HEK293 (cell line): ENCODE measurements at regions not wholly inside any gene's neighbourhood (a gene's known extent, or its start where the extent isn't known, plus 50 kb on each side); places are given as distances from the start of the nearest gene placed in this dataset.
"Not testable (repeated sequence)": the region's sequence is repeated elsewhere in the genome, so short reads cannot be mapped to it uniquely, and the experiment has no call there.

ENCODE experiments used
- CTCF ChIA-PET: fragments of 350-600 bp; formaldehyde crosslinking; extraction: SDS; loops from one replicate; lab custom pipeline; 2021; ENCODE audit warnings: antibody characterized with exemption; lab: Yijun Ruan, JAX
- POLR2A ChIA-PET: fragments of 300-600 bp; formaldehyde crosslinking; extraction: SDS; loops from one replicate; lab custom pipeline; 2020; ENCODE audit warnings: antibody characterized with exemption, inconsistent platforms; lab: Yijun Ruan, JAX
- H3K27ac ChIP-seq: fragments of 200-500 bp; sonication (Bioruptor generic); 2 replicates; pipeline ENCODE4 v1.5.1; 2014; ENCODE audit warnings: low read depth, low read length, control low read depth, inconsistent platforms; ENCODE audit errors: extremely low read depth
- H3K36me3 ChIP-seq, 2 experiments: fragments of 200-500 bp in 1 of 2; sonication (Bioruptor generic) in 1 of 2; 1 replicate in 1 of 2; 2 replicates in 1 of 2; pipeline ENCODE4 v1.5.1; 2014 to 2017; ENCODE audit warnings: inconsistent platforms in 2 of 2, low read length in 2 of 2; ENCODE audit not compliant: control insufficient read depth in 2 of 2, insufficient read depth in 1 of 2
- H3K4me1 ChIP-seq: fragments of 200-500 bp; sonication (Bioruptor generic); 2 replicates; pipeline ENCODE4 v1.5.1; 2014; ENCODE audit warnings: mild to moderate bottlenecking, low read length, inconsistent platforms; ENCODE audit not compliant: control insufficient read depth, insufficient read depth
- H3K4me3 ChIP-seq: 2 replicates; pipeline ENCODE4 v1.5.1; 2011; ENCODE audit warnings: low read depth, mild to moderate bottlenecking, control low read depth, low read length, moderate library complexity
- H3K9me3 ChIP-seq: fragments of 200-500 bp; sonication (Bioruptor generic); 2 replicates; pipeline ENCODE4 v1.5.1; 2014; ENCODE audit warnings: low read depth, low read length, inconsistent platforms; ENCODE audit not compliant: control insufficient read depth, insufficient read depth
- ATF2 ChIP-seq: fragments of 450-650 bp; formaldehyde crosslinking; IDR thresholded peaks from 2 replicates; pipeline ENCODE4 v1.5.1; 2016; ENCODE audit warnings: missing biosample characterization, missing genetic modification characterization, low read depth
- ZBTB26 ChIP-seq: fragments of 450-650 bp; formaldehyde crosslinking; optimal IDR thresholded peaks from 2 replicates; pipeline ENCODE3; 2016; ENCODE audit warnings: missing biosample characterization, mild to moderate bottlenecking, missing genetic modification characterization
- ZNF366 ChIP-seq: fragments of 450-650 bp; formaldehyde crosslinking; conservative IDR thresholded peaks from 2 replicates; pipeline ENCODE4 v1.5.1; 2016; ENCODE audit warnings: missing biosample characterization, missing genetic modification characterization

GRCh38 chr7:65144119-65144518 is 137.6 kb upstream of the ERV3-1 start:
- H3K9me3 ChIP-seq, CTCF ChIA-PET, H3K36me3 ChIP-seq, H3K4me1 ChIP-seq: not testable (repeated sequence)
- TF ChIP-seq ATF2 (peak; percentile 65), ZNF366 (tag by site-specific recombination) (peak; percentile 65)
- TF ChIP-seq, all 188 proteins: peak for 2; not testable (repeated sequence) for 186
- H3K27ac ChIP-seq, POLR2A ChIA-PET, H3K4me3 ChIP-seq: not testable (repeated sequence)

GRCh38 chr7:65141894-65142293 is 135.4 kb upstream of the ERV3-1 start:
- CTCF ChIA-PET, H3K27ac ChIP-seq: not testable (repeated sequence)

GRCh38 chr7:65141405-65141778 is 134.9 kb upstream of the ERV3-1 start:
- H3K27ac ChIP-seq, CTCF ChIA-PET, H3K36me3 ChIP-seq, H3K9me3 ChIP-seq, H3K4me1 ChIP-seq, POLR2A ChIA-PET: not testable (repeated sequence)
- H3K4me3 ChIP-seq, result peak overlapping the region; percentile 39

More at GRCh38 chr7:65141894-65142293, 135.4 kb upstream of the ERV3-1 start:
- POLR2A ChIA-PET, H3K4me3 ChIP-seq, H3K9me3 ChIP-seq, H3K4me1 ChIP-seq, H3K36me3 ChIP-seq: not testable (repeated sequence)

- H3K36me3 ChIP-seq, H3K4me1 ChIP-seq, POLR2A ChIA-PET, CTCF ChIA-PET, H3K27ac ChIP-seq, H3K9me3 ChIP-seq: not testable (repeated sequence)
- H3K4me3 ChIP-seq, result peak overlapping the region; percentile 39
- peak; percentile 12 for TF ChIP-seq ZBTB26 (tag by site-specific recombination)
Measured at GRCh38 chr7:65140543-65141404, 134.3 kb upstream of the ERV3-1 start.

GRCh38 chr7:65136850-65137249 is 130.4 kb upstream of the ERV3-1 start:
- H3K36me3 ChIP-seq, H3K4me1 ChIP-seq, H3K4me3 ChIP-seq, CTCF ChIA-PET, H3K27ac ChIP-seq, H3K9me3 ChIP-seq, POLR2A ChIA-PET: not testable (repeated sequence)

- H3K9me3 ChIP-seq, H3K4me3 ChIP-seq, CTCF ChIA-PET, H3K4me1 ChIP-seq, H3K27ac ChIP-seq, H3K36me3 ChIP-seq, POLR2A ChIA-PET: not testable (repeated sequence)
Measured at GRCh38 chr7:65133087-65133486, 126.6 kb upstream of the ERV3-1 start.

- H3K36me3 ChIP-seq, H3K9me3 ChIP-seq, H3K27ac ChIP-seq, POLR2A ChIA-PET, H3K4me1 ChIP-seq, CTCF ChIA-PET, H3K4me3 ChIP-seq: not testable (repeated sequence)
Measured at GRCh38 chr7:65132256-65132655, 125.8 kb upstream of the ERV3-1 start.

GRCh38 chr7:65127364-65127763 is 120.9 kb upstream of the ERV3-1 start:
- H3K9me3 ChIP-seq, H3K27ac ChIP-seq, H3K4me1 ChIP-seq, CTCF ChIA-PET, H3K4me3 ChIP-seq, POLR2A ChIA-PET, H3K36me3 ChIP-seq: not testable (repeated sequence)

- H3K27ac ChIP-seq, H3K9me3 ChIP-seq, H3K4me1 ChIP-seq, CTCF ChIA-PET, POLR2A ChIA-PET, H3K4me3 ChIP-seq, H3K36me3 ChIP-seq: not testable (repeated sequence)
Measured at GRCh38 chr7:65124600-65124999, 118.1 kb upstream of the ERV3-1 start.
